Stimulated activated CD4-positive, alpha-beta T cell treated with anti-CD3 and anti-CD28 coated beads, Interleukin-2, amount 100 ng/mL, for 24 hours (primary cell): ENCODE measurements at regions not wholly inside any gene's neighbourhood (a gene's known extent, or its start where the extent isn't known, plus 50 kb on each side); places are given as distances from the start of the nearest gene placed in this dataset.
"Not testable (repeated sequence)": the region's sequence is repeated elsewhere in the genome, so short reads cannot be mapped to it uniquely, and the experiment has no call there.

Experiments
- DNase-seq, 2 donors: peaks; one replicate each; pipeline ENCODE4 v3.0.0-alpha.2; 2020

- DNase-seq: no peak
Measured at GRCh38 chr12:92244036-92244435, 98.4 kb upstream of the BTG1 start.

GRCh38 chr12:92242907-92243306 lies 97.3 kb upstream of the BTG1 start:
- DNase-seq: no peak

GRCh38 chr12:92237762-92238523 lies 92.3 kb upstream of the BTG1 start:
- no peak for DNase-seq

- DNase-seq: no peak
Measured at GRCh38 chr12:92237262-92237661, 91.6 kb upstream of the BTG1 start.

- DNase-seq: no peak
Measured at GRCh38 chr12:92235703-92236472, 90.2 kb upstream of the BTG1 start.

GRCh38 chr12:92234533-92234932 lies 88.9 kb upstream of the BTG1 start:
- no peak for DNase-seq

GRCh38 chr12:92233346-92234015 lies 87.8 kb upstream of the BTG1 start:
- no peak for DNase-seq

- not testable (repeated sequence) for DNase-seq
Measured at GRCh38 chr12:92232371-92232932, 86.8 kb upstream of the BTG1 start.

GRCh38 chr12:92231945-92232344 lies 86.3 kb upstream of the BTG1 start:
- not testable (repeated sequence) for DNase-seq

- DNase-seq: not testable (repeated sequence)
Measured at GRCh38 chr12:92231532-92231931, 85.9 kb upstream of the BTG1 start.

GRCh38 chr12:92229381-92229780 lies 83.7 kb upstream of the BTG1 start:
- DNase-seq: no peak

- no peak for DNase-seq
Measured at GRCh38 chr12:92226961-92227360, 81.3 kb upstream of the BTG1 start.

- DNase-seq: no peak
Measured at GRCh38 chr12:92226071-92226661, 80.5 kb upstream of the BTG1 start.

GRCh38 chr12:92224685-92225331 lies 79.2 kb upstream of the BTG1 start:
- no peak for DNase-seq

- DNase-seq: no peak
Measured at GRCh38 chr12:92223481-92223880, 77.8 kb upstream of the BTG1 start.

GRCh38 chr12:92221656-92222315 lies 76.1 kb upstream of the BTG1 start:
- no peak for DNase-seq

- no peak for DNase-seq
Measured at GRCh38 chr12:92218394-92219077, 72.9 kb upstream of the BTG1 start.

- no peak for DNase-seq
Measured at GRCh38 chr12:92216092-92216491, 70.4 kb upstream of the BTG1 start.

GRCh38 chr12:92215358-92215757 lies 69.7 kb upstream of the BTG1 start:
- DNase-seq: no peak

- no peak for DNase-seq
Measured at GRCh38 chr12:92213166-92213565, 67.5 kb upstream of the BTG1 start.

- no peak for DNase-seq
Measured at GRCh38 chr12:92210071-92210470, 64.4 kb upstream of the BTG1 start.
